ENCODE measurements at regions not wholly inside any gene's neighbourhood (a gene's known extent, or its start where the extent isn't known, plus 50 kb on each side); places are given as distances from the start of the nearest gene placed in this dataset.

GRCh38 chr10:124172181-124172916 lies 79.0 kb upstream of the CHST15 start:
- Histone ChIP-seq H3K4me3 (no peak overlapping the region), H3K27me3 (no peaks in the 10 kb centered on the region), H3K4me1 (no peaks in the 10 kb centered on the region), H3K9me3 (no peaks in the 10 kb centered on the region), H3K36me3 (no peaks in the 10 kb centered on the region), H3K27ac (peak overlapping the region in 1 of 4 donors; percentile 0)
- peak; percentile 7 for ATAC-seq
- WGBS, 2 donors (ENCODE audit: low coverage in 1 of 2): 30 to 39% methylated on average over 2 to 5 of the region's 19 CpGs
- TF ChIP-seq, protein P1, sequence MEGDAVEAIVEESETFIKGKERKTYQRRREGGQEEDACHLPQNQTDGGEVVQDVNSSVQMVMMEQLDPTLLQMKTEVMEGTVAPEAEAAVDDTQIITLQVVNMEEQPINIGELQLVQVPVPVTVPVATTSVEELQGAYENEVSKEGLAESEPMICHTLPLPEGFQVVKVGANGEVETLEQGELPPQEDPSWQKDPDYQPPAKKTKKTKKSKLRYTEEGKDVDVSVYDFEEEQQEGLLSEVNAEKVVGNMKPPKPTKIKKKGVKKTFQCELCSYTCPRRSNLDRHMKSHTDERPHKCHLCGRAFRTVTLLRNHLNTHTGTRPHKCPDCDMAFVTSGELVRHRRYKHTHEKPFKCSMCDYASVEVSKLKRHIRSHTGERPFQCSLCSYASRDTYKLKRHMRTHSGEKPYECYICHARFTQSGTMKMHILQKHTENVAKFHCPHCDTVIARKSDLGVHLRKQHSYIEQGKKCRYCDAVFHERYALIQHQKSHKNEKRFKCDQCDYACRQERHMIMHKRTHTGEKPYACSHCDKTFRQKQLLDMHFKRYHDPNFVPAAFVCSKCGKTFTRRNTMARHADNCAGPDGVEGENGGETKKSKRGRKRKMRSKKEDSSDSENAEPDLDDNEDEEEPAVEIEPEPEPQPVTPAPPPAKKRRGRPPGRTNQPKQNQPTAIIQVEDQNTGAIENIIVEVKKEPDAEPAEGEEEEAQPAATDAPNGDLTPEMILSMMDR (IDR thresholded peaks at IDR 0.05): no peak

- Histone ChIP-seq H3K4me3 (no peak overlapping the region), H3K36me3 (no peaks in the 10 kb centered on the region), H3K27ac (no peak overlapping the region), H3K4me1 (no peaks in the 10 kb centered on the region), H3K27me3 (no peaks in the 10 kb centered on the region), H3K9me3 (no peaks in the 10 kb centered on the region)
- 50 to 100% methylated on average over 1 to 2 of the region's 2 CpGs for WGBS, 2 donors (ENCODE audit: low coverage in 1 of 2)
- no peak for TF ChIP-seq POLR2A (IDR thresholded peaks at IDR 0.05)
- no peak for TF ChIP-seq POLR2AphosphoS5 (IDR thresholded peaks at IDR 0.05)
- TF ChIP-seq, protein P1 (IDR thresholded peaks at IDR 0.05): no peak
- no peak for TF ChIP-seq EP300 (IDR thresholded peaks at IDR 0.05)
- ATAC-seq: no peak
Observed at GRCh38 chr10:124171561-124171960, 78.2 kb upstream of the CHST15 start.

DNA sequence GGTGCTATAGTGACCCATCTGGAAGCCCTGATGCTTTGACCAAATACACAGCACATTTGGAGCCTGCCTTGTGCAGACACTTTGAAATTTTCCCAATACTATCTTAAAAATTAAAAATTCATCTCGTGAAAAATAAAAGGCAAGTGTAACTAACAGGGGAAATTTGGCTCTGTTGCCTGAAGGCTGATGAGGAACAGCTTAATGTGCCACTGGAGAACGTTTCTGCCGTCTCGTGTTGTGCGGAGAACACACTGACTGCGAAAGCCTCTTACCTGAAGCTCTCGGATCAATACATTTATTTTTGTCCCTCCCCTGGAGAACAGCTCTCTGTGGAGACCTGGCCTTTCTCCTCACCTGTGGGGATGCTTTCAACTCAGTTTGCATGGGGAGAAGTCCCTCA lies 77.2 kb upstream of the CHST15 start:
- H3K4me3 ChIP-seq: no peak overlapping the region
- WGBS, 2 donors (ENCODE audit: low coverage in 1 of 2): 84 to 85% methylated on average over 7 of the region's 7 CpGs
- no peaks in the 10 kb centered on the region for H3K9me3 ChIP-seq
- H3K36me3 ChIP-seq: no peaks in the 10 kb centered on the region
- TF ChIP-seq EP300 (IDR thresholded peaks at IDR 0.05): no peak
- no peak for TF ChIP-seq POLR2A (IDR thresholded peaks at IDR 0.05)
- TF ChIP-seq POLR2AphosphoS5 (IDR thresholded peaks at IDR 0.05): no peak
- TF ChIP-seq, protein P1 (IDR thresholded peaks at IDR 0.05): no peak
- no peaks in the 10 kb centered on the region for H3K27me3 ChIP-seq
- no peaks in the 10 kb centered on the region for H3K4me1 ChIP-seq
- H3K27ac ChIP-seq: no peak overlapping the region
- ATAC-seq: no peak

GRCh38 chr10:124168991-124169802 lies 75.8 kb upstream of the CHST15 start:
- Histone ChIP-seq H3K27ac (no peak overlapping the region), H3K4me1 (no peaks in the 10 kb centered on the region), H3K36me3 (no peaks in the 10 kb centered on the region), H3K9me3 (no peaks in the 10 kb centered on the region), H3K4me3 (no peak overlapping the region), H3K27me3 (no peaks in the 10 kb centered on the region)
- TF ChIP-seq POLR2A (IDR thresholded peaks at IDR 0.05) (no peak), EP300 (IDR thresholded peaks at IDR 0.05) (no peak), POLR2AphosphoS5 (IDR thresholded peaks at IDR 0.05) (no peak)
- TF ChIP-seq, protein P1 (IDR thresholded peaks at IDR 0.05): no peak
- ATAC-seq: no peak
- 92% methylated on average over 13 of the region's 17 CpGs; no CpG with 5 or more reads in 1 of the 2 donors for WGBS, 2 donors (ENCODE audit: low coverage in 1 of 2)

All from gastroesophageal sphincter (tissue), 4 donors.